ENCODE measurements at regions not wholly inside any gene's neighbourhood (a gene's known extent, or its start where the extent isn't known, plus 50 kb on each side); places are given as distances from the start of the nearest gene placed in this dataset.

DNA sequence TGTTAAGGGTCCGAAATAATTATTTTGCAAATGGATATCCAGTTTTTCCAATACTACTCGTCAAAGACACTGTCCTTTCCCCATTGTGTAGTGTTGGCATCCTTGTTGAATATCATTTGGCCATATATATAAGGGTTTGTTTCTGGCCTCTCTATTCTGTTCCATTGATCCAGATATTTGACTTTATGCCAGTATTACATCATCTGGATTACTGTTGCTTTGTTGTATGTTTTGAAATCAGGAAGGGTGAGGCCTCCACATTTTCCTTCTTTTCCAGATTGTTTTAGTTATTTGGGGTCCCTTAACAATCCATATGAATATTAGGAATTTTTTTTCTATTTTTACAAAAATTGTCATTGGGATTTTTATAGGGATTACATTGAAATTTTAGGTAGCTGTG is 244.1 kb downstream of the GPD2 start:
- TF ChIP-seq GLIS3 (CRISPR knock-in tag; IDR thresholded peaks at IDR 0.05) (no peak), RARB (CRISPR knock-in tag; IDR thresholded peaks at IDR 0.05) (no peak), PPARA (CRISPR knock-in tag; IDR thresholded peaks at IDR 0.05; ENCODE audit: borderline replicate concordance) (no peak)
- TF ChIP-seq, protein P1, sequence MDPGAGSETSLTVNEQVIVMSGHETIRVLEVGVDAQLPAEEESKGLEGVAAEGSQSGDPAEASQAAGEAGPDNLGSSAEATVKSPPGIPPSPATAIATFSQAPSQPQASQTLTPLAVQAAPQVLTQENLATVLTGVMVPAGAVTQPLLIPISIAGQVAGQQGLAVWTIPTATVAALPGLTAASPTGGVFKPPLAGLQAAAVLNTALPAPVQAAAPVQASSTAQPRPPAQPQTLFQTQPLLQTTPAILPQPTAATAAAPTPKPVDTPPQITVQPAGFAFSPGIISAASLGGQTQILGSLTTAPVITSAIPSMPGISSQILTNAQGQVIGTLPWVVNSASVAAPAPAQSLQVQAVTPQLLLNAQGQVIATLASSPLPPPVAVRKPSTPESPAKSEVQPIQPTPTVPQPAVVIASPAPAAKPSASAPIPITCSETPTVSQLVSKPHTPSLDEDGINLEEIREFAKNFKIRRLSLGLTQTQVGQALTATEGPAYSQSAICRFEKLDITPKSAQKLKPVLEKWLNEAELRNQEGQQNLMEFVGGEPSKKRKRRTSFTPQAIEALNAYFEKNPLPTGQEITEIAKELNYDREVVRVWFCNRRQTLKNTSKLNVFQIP (CRISPR knock-in tag; IDR thresholded peaks at IDR 0.05; ENCODE audit: borderline replicate concordance, low read depth): no peak
- ATAC-seq: no peak

DNA sequence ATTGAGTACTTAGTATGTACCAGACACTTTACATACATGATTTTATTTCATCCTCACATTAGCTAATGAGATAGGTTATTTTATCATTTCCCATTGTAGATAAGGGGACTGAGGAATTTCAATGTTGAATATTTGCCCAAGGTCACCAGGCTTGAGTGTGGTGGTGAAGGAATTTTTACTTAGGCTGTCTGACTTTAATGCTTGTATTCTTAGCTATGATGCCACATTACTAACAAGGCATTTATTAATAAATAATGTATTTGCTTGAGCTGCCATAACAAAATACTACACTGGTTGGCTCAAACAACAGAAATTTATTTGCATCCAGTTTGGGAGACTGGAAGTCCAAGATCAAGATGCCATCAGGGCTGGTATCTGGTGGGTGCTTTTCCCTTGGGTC is 250.9 kb downstream of the GPD2 start:
- no peak for ATAC-seq
- TF ChIP-seq BACH2 (CRISPR knock-in tag; IDR thresholded peaks at IDR 0.05; ENCODE audit: borderline replicate concordance) (no peak), RARB (CRISPR knock-in tag; IDR thresholded peaks at IDR 0.05) (no peak), ISL1 (CRISPR knock-in tag; IDR thresholded peaks at IDR 0.05) (no peak), SNAI2 (CRISPR knock-in tag; IDR thresholded peaks at IDR 0.05) (no peak), PPARA (CRISPR knock-in tag; IDR thresholded peaks at IDR 0.05; ENCODE audit: borderline replicate concordance) (no peak), CSDC2 (CRISPR knock-in tag; IDR thresholded peaks at IDR 0.05) (no peak), ZNF8 (CRISPR knock-in tag; IDR thresholded peaks at IDR 0.05) (no peak), ZFP30 (CRISPR knock-in tag; IDR thresholded peaks at IDR 0.05) (no peak), ZNF70 (CRISPR knock-in tag; IDR thresholded peaks at IDR 0.05) (no peak), ZNF565 (CRISPR knock-in tag; conservative IDR thresholded peaks at IDR 0.05; ENCODE audit: low read depth) (no peak), OSR1 (CRISPR knock-in tag; IDR thresholded peaks at IDR 0.05) (no peak)
- TF ChIP-seq, protein P2, sequence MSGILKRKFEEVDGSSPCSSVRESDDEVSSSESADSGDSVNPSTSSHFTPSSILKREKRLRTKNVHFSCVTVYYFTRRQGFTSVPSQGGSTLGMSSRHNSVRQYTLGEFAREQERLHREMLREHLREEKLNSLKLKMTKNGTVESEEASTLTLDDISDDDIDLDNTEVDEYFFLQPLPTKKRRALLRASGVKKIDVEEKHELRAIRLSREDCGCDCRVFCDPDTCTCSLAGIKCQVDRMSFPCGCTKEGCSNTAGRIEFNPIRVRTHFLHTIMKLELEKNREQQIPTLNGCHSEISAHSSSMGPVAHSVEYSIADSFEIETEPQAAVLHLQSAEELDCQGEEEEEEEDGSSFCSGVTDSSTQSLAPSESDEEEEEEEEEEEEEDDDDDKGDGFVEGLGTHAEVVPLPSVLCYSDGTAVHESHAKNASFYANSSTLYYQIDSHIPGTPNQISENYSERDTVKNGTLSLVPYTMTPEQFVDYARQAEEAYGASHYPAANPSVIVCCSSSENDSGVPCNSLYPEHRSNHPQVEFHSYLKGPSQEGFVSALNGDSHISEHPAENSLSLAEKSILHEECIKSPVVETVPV (CRISPR knock-in tag; IDR thresholded peaks at IDR 0.05): no peak
- TF ChIP-seq, protein P3, sequence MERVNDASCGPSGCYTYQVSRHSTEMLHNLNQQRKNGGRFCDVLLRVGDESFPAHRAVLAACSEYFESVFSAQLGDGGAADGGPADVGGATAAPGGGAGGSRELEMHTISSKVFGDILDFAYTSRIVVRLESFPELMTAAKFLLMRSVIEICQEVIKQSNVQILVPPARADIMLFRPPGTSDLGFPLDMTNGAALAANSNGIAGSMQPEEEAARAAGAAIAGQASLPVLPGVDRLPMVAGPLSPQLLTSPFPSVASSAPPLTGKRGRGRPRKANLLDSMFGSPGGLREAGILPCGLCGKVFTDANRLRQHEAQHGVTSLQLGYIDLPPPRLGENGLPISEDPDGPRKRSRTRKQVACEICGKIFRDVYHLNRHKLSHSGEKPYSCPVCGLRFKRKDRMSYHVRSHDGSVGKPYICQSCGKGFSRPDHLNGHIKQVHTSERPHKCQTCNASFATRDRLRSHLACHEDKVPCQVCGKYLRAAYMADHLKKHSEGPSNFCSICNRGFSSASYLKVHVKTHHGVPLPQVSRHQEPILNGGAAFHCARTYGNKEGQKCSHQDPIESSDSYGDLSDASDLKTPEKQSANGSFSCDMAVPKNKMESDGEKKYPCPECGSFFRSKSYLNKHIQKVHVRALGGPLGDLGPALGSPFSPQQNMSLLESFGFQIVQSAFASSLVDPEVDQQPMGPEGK (CRISPR knock-in tag; IDR thresholded peaks at IDR 0.05; ENCODE audit: borderline replicate concordance): no peak
- TF ChIP-seq, protein P4, sequence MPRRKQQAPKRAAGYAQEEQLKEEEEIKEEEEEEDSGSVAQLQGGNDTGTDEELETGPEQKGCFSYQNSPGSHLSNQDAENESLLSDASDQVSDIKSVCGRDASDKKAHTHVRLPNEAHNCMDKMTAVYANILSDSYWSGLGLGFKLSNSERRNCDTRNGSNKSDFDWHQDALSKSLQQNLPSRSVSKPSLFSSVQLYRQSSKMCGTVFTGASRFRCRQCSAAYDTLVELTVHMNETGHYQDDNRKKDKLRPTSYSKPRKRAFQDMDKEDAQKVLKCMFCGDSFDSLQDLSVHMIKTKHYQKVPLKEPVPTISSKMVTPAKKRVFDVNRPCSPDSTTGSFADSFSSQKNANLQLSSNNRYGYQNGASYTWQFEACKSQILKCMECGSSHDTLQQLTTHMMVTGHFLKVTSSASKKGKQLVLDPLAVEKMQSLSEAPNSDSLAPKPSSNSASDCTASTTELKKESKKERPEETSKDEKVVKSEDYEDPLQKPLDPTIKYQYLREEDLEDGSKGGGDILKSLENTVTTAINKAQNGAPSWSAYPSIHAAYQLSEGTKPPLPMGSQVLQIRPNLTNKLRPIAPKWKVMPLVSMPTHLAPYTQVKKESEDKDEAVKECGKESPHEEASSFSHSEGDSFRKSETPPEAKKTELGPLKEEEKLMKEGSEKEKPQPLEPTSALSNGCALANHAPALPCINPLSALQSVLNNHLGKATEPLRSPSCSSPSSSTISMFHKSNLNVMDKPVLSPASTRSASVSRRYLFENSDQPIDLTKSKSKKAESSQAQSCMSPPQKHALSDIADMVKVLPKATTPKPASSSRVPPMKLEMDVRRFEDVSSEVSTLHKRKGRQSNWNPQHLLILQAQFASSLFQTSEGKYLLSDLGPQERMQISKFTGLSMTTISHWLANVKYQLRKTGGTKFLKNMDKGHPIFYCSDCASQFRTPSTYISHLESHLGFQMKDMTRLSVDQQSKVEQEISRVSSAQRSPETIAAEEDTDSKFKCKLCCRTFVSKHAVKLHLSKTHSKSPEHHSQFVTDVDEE (CRISPR knock-in tag; IDR thresholded peaks at IDR 0.05): no peak

DNA sequence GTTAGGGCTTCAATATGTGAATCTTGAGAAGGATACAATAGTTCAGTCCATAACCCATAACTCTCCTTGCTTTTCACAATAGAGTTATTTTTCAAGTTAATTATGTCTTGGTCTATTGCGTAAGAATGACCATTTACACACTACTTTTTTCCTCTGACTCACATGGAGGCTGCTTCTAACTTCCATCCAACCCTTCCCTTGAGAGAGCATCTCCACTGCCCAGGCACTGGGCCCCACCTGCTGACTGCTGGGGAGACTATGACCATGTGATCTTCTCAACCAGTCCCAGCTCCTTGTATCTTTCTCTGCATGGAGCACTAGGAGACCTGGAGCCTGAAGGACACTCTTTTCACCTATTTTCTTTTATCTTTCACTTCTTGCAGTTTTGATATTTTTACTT is 251.5 kb downstream of the GPD2 start:
- no peak for ATAC-seq
- TF ChIP-seq BACH2 (CRISPR knock-in tag; IDR thresholded peaks at IDR 0.05; ENCODE audit: borderline replicate concordance): no peak
- no peak for TF ChIP-seq ZNF8 (CRISPR knock-in tag; IDR thresholded peaks at IDR 0.05)
- no peak for TF ChIP-seq CSDC2 (CRISPR knock-in tag; IDR thresholded peaks at IDR 0.05)
- TF ChIP-seq ZFP30 (CRISPR knock-in tag; IDR thresholded peaks at IDR 0.05): no peak
- TF ChIP-seq, protein P5, sequence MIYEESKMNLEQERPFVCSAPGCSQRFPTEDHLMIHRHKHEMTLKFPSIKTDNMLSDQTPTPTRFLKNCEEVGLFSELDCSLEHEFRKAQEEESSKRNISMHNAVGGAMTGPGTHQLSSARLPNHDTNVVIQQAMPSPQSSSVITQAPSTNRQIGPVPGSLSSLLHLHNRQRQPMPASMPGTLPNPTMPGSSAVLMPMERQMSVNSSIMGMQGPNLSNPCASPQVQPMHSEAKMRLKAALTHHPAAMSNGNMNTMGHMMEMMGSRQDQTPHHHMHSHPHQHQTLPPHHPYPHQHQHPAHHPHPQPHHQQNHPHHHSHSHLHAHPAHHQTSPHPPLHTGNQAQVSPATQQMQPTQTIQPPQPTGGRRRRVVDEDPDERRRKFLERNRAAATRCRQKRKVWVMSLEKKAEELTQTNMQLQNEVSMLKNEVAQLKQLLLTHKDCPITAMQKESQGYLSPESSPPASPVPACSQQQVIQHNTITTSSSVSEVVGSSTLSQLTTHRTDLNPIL (CRISPR knock-in tag; IDR thresholded peaks at IDR 0.05; ENCODE audit: low read depth): no peak

DNA sequence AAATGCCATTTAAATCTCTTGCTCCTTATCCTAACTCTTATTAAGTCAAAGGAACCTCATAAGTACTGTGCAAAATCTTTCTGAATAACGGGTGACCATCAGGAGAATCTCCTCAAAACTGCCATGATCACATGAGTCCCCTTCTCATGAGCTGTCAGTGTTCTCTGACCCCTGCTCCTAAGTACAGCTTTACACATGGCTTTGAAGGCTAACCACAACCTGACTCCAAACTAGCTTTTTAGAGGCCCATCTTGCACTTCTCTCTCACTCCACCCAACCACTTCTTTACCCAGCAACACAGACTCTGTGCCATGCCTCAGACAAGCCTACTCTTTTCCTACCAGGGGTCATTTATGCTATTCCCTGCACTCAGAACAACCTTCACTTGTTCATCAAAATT is 253.8 kb downstream of the GPD2 start:
- TF ChIP-seq ARNTL (CRISPR knock-in tag; IDR thresholded peaks at IDR 0.05; ENCODE audit: borderline replicate concordance, low read depth): no peak
- ATAC-seq: no peak

DNA sequence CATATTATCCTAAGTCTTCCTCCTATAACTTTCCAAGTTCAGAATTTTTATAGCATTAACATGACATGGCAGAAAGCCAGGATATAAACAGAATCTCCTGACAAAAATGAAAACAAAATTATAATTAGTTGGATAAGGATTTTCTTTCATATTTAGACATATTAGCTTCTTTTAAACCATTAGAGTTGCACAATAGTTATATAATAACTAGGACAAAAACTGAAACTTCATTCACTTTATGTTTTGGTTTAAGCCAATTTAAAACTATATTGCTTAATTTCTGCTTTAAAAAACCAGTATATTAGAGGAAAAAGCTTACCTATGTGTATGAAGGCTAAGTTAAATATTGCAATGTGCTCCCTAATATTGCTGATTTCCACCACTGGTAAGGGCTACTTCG is 254.8 kb downstream of the GPD2 start:
- ATAC-seq: no peak
- TF ChIP-seq ZNF70 (CRISPR knock-in tag; IDR thresholded peaks at IDR 0.05) (no peak), CSDC2 (CRISPR knock-in tag; IDR thresholded peaks at IDR 0.05) (no peak), RARB (CRISPR knock-in tag; IDR thresholded peaks at IDR 0.05) (no peak), TCF4 (CRISPR knock-in tag; IDR thresholded peaks at IDR 0.05; ENCODE audit: borderline replicate concordance) (no peak)
- TF ChIP-seq, protein P4 (CRISPR knock-in tag; IDR thresholded peaks at IDR 0.05): no peak
